Esophagus mucosa (tissue), 1 donor: ENCODE measurements at regions not wholly inside any gene's neighbourhood (a gene's known extent, or its start where the extent isn't known, plus 50 kb on each side); places are given as distances from the start of the nearest gene placed in this dataset.
A peak's percentile ranks its signal among the peaks of the same experiment; 100 is the strongest.

Experiments used
- ATAC-seq: fragments of 200-7000 bp; cut with Tn5 transposase; one replicate; pipeline ENCODE4 v1.9.1; 2020
- donor health status: DM: yes; HTN: yes; CAD: no.

- ATAC-seq: no peak
Measured at GRCh38 chr5:38753776-38754175, 92.0 kb upstream of the OSMR start.

DNA sequence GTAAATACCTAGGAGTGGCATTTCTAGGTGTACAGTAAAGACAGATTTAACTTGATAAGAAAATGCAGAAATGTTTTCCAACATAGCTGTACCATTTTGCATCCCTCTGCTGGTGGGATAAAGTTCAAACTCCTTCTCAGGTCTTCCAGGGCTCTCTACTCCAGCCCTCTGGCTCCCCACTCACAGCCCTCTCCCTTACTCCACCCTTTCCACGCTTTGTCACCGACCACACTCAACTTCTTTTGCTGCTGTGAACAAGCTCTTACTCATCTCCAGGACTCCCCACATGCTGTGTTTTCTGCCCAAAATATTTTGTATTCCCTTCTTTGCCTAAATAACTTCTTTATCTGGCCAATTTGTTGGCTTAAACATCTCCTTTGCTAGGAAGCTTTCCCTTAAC is 90.6 kb upstream of the OSMR start:
- ATAC-seq: no peak

- ATAC-seq: no peak
Measured at GRCh38 chr5:38756068-38756467, 89.7 kb upstream of the OSMR start.

- ATAC-seq: no peak
Measured at GRCh38 chr5:38757451-38758245, 88.2 kb upstream of the OSMR start.

GRCh38 chr5:38758774-38759600 is 86.8 kb upstream of the OSMR start:
- ATAC-seq: no peak

DNA sequence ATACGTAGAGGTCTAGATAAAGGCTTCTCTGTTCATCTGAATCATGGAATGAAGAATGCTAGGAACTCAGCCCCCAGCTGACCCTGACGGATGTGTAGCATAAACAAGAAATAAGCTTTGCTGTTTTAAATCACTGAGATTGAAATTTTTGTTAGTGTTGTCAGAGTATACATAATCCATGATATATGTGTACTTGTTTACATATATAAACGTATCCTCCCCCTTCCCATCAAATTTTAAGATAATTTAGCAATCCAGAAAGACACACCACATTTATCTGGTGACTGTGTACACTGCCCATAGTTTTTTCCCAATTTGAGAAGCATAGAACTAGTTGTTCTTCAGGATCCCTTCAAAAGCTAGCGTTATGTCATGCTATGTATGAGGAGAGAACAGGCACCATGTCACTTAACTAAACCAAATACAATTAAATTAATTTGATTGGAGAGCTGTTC is 80.8 kb upstream of the OSMR start:
- ATAC-seq: no peak

GRCh38 chr5:38765399-38765861 is 80.4 kb upstream of the OSMR start:
- no peak for ATAC-seq

DNA sequence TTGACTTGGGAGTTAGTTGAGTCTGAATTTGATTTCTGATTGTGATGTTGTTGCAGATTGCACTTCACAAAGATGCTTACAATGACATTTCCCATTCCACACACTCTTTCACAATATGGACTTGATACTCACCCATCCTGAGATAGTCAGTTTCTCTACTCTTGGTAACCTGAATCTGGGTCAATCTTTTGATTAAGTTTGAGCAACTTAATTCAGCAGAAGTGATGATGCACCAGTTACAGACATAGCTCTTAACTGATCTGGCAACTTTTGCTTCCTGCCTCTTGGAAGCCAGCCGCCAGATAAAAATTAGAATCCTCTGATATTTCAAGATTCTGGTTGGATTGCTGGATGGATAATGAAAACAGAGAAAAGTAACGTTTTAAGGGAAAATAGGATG is 79.7 kb upstream of the OSMR start:
- no peak for ATAC-seq

DNA sequence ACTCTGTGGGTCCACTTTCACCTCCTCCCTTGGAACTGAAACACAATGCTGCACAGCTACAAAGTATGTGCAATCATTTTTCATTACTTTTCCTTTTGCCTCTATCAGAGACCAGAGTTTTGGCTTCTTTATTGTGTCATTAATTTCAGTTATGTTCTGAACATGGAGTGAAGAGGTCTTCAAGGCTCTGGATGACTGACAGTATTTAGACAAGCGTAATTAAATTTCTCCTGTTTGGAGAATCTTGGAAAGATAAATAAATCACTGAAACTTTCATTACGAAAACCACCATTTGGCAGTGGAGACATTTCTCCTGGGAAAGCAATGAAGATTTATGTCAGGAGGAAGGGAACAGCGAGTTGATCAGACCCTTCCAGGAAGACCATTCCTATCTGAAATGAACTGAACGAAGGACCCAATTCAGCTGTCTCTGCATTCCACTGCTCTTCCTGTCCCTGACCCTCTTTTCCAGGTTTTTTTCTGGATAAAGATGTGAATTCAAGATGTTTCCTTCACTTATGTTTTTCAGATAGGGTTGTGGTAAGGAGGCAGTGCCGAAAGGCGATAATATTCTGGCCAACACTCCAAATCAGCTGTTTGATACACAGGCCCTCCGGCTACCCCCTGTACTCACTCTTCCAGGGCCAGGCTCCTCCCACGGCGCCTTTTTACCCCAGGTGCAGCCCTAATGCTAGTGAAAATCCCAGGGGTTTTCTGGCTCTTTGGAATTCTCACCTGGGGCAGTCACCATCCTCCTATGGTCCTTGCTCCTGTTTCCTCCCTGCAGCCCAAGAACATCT is 77.2 kb upstream of the OSMR start:
- no peak for ATAC-seq

GRCh38 chr5:38772471-38772870 is 73.3 kb upstream of the OSMR start:
- ATAC-seq: no peak

DNA sequence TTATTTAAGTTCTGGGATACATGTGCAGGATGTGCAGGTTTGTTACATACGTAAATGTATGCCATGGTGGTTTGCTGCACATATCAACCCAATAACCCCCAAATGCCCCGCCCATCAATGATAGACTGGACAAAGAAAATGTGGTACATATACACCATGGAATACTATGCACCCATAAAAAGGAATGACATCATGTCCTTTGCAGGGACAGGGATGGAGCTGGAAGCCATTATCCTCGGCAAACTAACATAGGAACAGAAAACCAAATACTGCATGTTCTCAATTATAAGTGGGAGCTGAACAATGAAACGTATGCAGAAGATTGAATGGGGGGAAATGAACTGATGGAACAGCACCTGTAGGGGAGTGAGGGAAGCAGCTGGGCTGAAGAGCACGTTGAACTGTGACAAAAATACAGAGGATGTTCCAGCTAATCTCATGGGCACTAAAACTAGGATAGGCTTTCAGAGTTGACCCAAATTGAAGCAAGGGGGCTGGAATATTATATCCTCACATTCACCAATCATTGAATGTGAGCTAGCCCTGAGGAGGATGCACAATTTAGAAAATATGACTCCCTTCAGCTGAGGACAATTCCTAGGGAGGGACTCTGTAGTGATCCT is 70.5 kb upstream of the OSMR start:
- ATAC-seq: no peak

GRCh38 chr5:38776149-38776896 is 69.5 kb upstream of the OSMR start:
- no peak for ATAC-seq

GRCh38 chr5:38777111-38777510 is 68.7 kb upstream of the OSMR start:
- no peak for ATAC-seq

- ATAC-seq: no peak
Measured at GRCh38 chr5:38780316-38780715, 65.5 kb upstream of the OSMR start.

DNA sequence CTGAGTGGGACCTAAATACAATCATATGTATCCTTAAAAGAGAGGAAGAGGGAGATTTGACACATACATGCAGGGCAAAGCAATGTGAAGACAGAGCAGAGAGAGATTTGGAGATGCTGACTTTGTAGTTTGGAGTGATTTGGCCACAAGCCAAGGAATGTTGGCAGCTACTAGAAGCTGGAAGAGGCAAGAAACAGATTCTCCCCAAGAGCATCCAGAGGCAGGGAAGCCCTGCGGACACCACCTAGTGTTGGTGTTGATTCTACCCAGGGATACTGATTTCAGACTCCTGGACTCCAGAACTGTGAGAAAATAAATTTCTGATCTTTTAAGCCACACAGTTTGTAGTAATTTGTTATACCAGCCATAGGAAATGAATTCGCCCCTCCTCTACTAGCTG is 64.9 kb upstream of the OSMR start:
- ATAC-seq: no peak

- no peak for ATAC-seq
Measured at GRCh38 chr5:38782180-38782835, 63.5 kb upstream of the OSMR start.

DNA sequence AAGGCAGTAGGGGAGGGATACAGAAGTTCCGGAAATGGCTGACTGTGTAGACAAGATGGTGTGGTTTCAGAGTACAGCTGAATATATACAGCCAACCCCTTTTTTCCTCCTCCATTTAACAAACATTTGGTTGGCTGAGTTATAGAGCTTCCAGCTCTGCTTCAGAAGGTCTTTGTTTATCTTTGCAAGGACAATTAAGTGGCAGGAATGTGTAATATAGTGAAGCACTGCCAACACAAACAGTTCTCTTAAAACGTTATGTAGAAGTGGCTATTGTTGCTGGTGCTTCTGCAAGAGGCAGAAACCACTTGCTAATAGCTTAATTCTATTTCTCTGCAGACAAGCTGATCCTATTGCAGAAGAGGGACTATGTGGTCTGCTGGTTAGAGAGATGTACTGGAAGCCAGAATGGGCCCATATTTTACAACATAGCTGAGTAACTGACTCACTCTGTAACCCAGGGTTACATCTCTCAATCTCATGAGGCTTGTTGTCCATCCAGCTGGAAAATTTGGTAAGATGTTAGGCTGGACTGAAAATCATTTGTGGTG is 62.7 kb upstream of the OSMR start:
- ATAC-seq: peak; percentile 49

DNA sequence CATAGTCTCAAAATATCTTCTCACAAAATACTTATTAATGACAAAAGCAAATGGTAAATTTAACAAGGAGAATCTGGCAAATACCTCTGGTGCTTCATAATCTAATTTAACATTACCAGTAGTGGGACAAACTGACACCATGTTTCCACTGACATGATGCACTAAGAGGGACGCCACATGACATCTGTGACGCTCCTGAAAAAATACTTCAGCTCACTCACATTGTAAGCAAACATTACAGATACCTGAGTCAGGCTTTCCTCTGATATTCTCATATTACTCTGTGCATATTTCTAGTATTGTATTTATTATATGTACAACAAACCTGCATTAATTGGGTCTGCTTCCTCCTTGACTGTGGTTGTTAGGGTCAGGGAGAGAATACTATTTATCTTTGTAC is 56.7 kb upstream of the OSMR start:
- no peak for ATAC-seq

DNA sequence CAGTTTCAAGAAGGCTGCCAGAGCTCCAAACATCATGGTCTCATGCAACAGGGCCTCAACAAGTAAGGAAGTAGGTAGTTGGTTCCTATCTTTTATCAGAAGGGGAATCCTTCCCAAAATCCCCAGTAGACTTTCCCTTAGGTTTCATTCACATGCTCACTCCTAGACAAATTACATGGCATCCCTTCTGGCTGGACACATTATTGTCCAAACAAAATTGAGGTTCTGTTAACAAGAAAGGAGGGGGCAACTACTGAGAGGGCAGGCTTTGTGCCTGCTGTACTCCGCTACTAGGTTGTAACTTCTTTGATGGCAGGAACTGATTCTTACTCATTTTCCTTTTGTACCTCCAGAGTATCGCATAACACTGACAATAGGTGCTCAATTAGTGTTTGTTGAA is 56.0 kb upstream of the OSMR start:
- no peak for ATAC-seq

GRCh38 chr5:38790268-38790667 is 55.5 kb upstream of the OSMR start:
- no peak for ATAC-seq

- ATAC-seq: no peak
Measured at GRCh38 chr5:38790891-38791290, 54.9 kb upstream of the OSMR start.
